T-helper 2 cell treated with Interferon-gamma antibody and Interleukin-4, amounts not matched to agents 100 ng/mL and 5 ng/mL, for 36 hours (primary cell): ENCODE measurements at regions not wholly inside any gene's neighbourhood (a gene's known extent, or its start where the extent isn't known, plus 50 kb on each side); places are given as distances from the start of the nearest gene placed in this dataset.
"Not testable (repeated sequence)": the region's sequence is repeated elsewhere in the genome, so short reads cannot be mapped to it uniquely, and the experiment has no call there.

Experiments
- intact Hi-C: fragments of 100-400 bp; cut with micrococcal nuclease; formaldehyde crosslinking; loops from one replicate; pipeline ENCODE4 v1.15.1; 2023

- intact Hi-C loops, result no loop called here
Measured at GRCh38 chr5:167850911-167851310, 440.5 kb upstream of the WWC1 start.

GRCh38 chr5:167851416-167851815, 440.0 kb upstream of the WWC1 start:
- intact Hi-C loops, result no loop called here

GRCh38 chr5:167852515-167852914, 438.9 kb upstream of the WWC1 start:
- intact Hi-C loops, result no loop called here

- intact Hi-C loops, result no loop called here
Measured at GRCh38 chr5:167853421-167853820, 438.0 kb upstream of the WWC1 start.

- intact Hi-C loops, result no loop called here
Measured at GRCh38 chr5:167855818-167856217, 435.6 kb upstream of the WWC1 start.

- intact Hi-C loops, result no loop called here
Measured at GRCh38 chr5:167857321-167857720, 434.1 kb upstream of the WWC1 start.

GRCh38 chr5:167858186-167858855, 433.1 kb upstream of the WWC1 start:
- intact Hi-C loops, result not testable (repeated sequence)

- intact Hi-C loops, result no loop called here
Measured at GRCh38 chr5:167861129-167861927, 430.1 kb upstream of the WWC1 start.

- intact Hi-C loops, result no loop called here
Measured at GRCh38 chr5:167861928-167862426, 429.5 kb upstream of the WWC1 start.

- intact Hi-C loops, result no loop called here
Measured at GRCh38 chr5:167863883-167864282, 427.6 kb upstream of the WWC1 start.

GRCh38 chr5:167864801-167865200, 426.6 kb upstream of the WWC1 start:
- intact Hi-C loops, result no loop called here

- intact Hi-C loops, result no loop called here
Measured at GRCh38 chr5:167866797-167867196, 424.6 kb upstream of the WWC1 start.

GRCh38 chr5:167867281-167867680, 424.2 kb upstream of the WWC1 start:
- intact Hi-C loops, result no loop called here

- intact Hi-C loops, result no loop called here
Measured at GRCh38 chr5:167869125-167869524, 422.3 kb upstream of the WWC1 start.

- intact Hi-C loops, result no loop called here
Measured at GRCh38 chr5:167870055-167870454, 421.4 kb upstream of the WWC1 start.

GRCh38 chr5:167871091-167871490, 420.4 kb upstream of the WWC1 start:
- intact Hi-C loops, result no loop called here

GRCh38 chr5:167872791-167873190, 418.7 kb upstream of the WWC1 start:
- intact Hi-C loops, result no loop called here

GRCh38 chr5:167877114-167877722, 414.2 kb upstream of the WWC1 start:
- intact Hi-C loops, result no loop called here

GRCh38 chr5:167877924-167878323, 413.5 kb upstream of the WWC1 start:
- intact Hi-C loops, result no loop called here

GRCh38 chr5:167880420-167880819, 411.0 kb upstream of the WWC1 start:
- intact Hi-C loops, result no loop called here

GRCh38 chr5:167881041-167881440, 410.4 kb upstream of the WWC1 start:
- intact Hi-C loops, result no loop called here

- intact Hi-C loops, result no loop called here
Measured at GRCh38 chr5:167886196-167886595, 405.2 kb upstream of the WWC1 start.
